ENCODE measurements at regions not wholly inside any gene's neighbourhood (a gene's known extent, or its start where the extent isn't known, plus 50 kb on each side); places are given as distances from the start of the nearest gene placed in this dataset.
"Not testable (repeated sequence)": the region's sequence is repeated elsewhere in the genome, so short reads cannot be mapped to it uniquely, and the experiment has no call there.

DNA sequence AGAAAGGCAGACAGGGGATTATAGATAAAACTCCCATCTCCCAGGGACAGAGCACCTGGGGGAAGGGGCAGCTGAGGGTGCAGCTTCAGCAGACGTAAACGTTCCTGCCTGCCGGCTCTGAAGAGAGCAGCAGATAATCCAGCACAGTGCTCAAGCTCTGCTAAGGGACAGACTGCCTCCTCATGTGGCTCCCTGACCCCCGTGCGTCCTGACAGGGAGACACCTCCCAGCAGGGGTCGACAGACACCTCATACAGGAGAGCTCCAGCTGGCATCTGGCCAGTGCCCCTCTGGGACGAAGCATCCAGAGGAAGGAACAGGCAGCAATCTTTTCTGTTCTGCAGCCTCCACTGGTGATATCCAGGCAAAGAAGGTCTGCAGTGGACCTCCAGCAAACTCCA lies 333.3 kb downstream of the LNPK start:
- TF ChIP-seq, protein P1, sequence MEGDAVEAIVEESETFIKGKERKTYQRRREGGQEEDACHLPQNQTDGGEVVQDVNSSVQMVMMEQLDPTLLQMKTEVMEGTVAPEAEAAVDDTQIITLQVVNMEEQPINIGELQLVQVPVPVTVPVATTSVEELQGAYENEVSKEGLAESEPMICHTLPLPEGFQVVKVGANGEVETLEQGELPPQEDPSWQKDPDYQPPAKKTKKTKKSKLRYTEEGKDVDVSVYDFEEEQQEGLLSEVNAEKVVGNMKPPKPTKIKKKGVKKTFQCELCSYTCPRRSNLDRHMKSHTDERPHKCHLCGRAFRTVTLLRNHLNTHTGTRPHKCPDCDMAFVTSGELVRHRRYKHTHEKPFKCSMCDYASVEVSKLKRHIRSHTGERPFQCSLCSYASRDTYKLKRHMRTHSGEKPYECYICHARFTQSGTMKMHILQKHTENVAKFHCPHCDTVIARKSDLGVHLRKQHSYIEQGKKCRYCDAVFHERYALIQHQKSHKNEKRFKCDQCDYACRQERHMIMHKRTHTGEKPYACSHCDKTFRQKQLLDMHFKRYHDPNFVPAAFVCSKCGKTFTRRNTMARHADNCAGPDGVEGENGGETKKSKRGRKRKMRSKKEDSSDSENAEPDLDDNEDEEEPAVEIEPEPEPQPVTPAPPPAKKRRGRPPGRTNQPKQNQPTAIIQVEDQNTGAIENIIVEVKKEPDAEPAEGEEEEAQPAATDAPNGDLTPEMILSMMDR (IDR thresholded peaks at IDR 0.05) = not testable (repeated sequence)
- TF ChIP-seq POLR2A (IDR thresholded peaks at IDR 0.05) = not testable (repeated sequence)
